ENCODE measurements at regions not wholly inside any gene's neighbourhood (a gene's known extent, or its start where the extent isn't known, plus 50 kb on each side); places are given as distances from the start of the nearest gene placed in this dataset.

DNA sequence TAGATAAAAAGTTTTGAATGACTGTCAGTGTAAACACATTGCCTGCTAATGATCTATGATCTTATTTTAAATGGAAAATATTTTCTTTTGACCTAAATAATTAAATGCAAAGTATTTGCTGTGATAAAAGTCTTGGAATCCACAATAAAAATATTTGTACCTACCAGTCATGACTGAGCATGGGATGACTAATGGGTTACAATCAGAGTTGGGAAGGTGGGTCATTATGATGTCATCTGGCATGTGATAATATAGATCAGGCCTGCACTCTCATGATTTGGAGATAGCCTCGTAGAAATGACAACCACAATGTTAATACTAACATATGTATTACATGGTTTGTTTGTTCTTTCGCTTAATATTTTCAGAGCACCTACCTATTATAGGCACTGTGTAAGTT, 848.8 kb upstream of the KLHL29 start:
- DNase-seq (ENCODE audit: low read depth in 2 of 2) = no peak

DNA sequence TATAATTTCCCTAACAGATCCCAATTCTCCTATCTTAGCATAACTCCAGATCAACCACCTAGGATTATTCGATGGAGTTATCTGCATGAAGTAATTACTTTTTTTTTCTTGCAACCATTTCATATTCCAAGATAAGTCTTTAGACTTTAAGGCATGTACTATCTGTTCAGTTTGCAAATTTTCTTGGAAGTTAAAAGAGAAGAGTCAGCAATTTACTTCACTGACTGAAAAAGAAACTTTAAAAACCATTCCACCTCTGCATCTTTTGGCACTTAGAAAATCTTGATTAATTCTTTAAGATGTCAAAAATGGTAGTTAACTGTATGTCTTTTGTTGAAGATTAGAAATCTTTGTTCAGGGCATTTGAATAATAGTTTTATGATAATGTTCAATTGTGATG, 830.5 kb upstream of the KLHL29 start:
- no peak for DNase-seq (ENCODE audit: low read depth in 2 of 2)

DNA sequence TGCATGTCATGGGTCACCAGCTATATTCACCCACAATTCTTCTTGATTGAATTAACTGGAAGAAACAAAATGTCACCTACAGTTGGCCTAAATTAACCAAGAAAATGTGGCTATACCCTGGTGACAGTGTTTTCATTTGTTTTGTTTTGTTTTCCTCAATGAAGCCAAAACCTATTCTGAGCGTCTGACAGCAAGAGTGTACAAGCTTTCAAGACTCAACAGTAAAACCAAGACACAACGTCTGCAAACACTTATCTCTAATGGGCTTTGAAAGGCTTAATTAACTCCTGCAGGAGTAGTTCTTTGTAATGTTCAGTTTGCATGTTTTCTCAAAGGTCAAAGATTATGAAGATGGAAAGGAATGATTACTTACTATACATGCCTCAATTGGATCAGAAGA, 827.6 kb upstream of the KLHL29 start:
- DNase-seq (ENCODE audit: low read depth in 2 of 2) = no peak

DNA sequence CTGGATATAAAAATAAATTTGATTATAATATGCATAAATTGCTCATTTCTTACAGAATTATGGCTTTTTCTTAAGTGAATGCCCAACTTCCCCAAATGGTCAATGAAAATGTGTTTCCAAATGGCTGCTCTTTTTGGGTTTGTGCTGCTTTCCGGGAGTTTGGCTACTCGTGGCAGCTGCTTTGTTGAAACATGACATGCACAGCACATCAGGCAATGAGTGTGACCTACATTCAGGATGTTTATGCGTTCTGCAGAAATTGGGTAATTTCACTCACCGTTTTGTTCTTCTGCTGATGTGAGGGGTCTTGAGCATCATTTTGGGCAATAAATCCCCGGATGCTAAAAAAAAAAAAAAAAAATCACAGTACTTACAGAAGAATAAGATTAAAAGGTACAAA, 825.0 kb upstream of the KLHL29 start:
- no peak for DNase-seq (ENCODE audit: low read depth in 2 of 2)

DNA sequence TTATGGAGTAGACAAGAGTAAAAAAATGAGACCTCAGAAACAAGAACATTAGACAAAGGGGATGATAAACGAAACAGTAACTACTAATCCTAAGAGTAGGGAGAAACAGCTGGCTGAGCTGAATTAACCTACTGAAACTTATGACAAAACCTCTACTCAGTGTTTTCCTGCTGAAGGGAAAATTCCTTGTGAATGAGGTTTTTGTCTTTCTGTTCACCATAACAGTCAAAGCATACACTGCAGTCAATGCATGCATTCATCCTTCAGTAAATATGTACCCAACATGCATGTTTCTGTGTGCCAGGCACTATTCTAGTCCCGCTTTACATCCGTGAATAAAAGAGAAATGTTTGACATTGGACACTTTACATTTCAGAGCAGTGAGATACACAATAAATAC, 805.6 kb upstream of the KLHL29 start:
- no peak for DNase-seq (ENCODE audit: low read depth in 2 of 2)

DNA sequence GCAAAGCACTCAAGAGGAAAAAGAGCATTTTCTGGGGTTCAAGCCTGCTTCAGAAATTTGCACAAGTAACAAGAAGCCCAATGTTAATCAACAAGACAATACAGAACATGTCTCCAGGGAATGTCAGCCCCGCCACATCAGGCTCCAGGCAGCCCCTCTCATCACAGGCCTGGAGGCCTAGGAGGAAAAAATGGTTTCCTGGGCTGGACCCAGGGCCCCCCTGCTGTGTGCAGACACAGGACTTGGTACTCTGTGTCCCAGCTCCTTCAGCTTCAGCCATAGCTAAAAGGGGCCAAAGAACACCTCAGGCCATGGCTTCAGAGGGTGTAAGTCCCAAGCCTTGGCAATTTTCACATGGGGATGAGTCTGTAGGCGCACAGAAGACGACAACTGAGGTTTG, 802.9 kb upstream of the KLHL29 start:
- DNase-seq (ENCODE audit: low read depth in 2 of 2) = no peak

DNA sequence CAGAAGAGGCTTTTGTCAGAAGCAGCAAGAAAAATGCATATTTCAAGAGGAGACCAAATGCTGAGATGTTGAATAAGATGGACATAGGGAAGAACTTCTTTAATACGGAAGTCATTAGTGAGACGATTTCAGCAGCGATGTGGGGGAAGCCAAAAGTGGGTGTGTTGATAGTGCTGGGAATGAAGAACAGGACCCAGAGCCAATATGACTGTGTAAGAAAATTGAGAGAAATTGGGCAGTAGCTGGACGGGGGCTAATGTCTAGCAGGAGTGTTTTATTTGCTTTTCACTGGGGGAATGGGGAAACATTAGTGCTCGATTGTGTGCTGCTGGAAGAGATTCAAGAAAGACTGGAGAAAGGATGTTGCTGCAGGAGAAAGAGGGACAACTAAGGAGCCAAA, 788.7 kb upstream of the KLHL29 start:
- no peak for DNase-seq (ENCODE audit: low read depth in 2 of 2)

DNA sequence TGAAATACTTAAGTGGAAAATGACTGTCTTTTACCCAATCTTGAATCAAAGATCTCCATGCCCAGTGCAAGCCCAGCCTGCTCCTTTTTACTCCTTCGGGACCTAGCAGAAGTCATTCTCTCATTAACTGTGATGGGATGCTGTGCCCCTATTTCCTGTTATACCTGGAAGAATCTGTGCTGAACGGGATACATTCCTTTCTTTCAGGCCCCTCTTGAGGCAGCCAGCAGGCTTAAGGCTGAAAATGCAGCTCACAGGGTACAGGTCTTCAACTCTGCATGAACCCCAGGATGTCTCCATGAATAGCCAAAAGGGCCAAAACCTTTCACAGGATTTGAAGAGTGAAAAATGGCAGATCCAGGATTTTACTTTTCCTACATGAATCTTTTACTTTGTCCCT, 784.8 kb upstream of the KLHL29 start:
- no peak for DNase-seq (ENCODE audit: low read depth in 2 of 2)

DNA sequence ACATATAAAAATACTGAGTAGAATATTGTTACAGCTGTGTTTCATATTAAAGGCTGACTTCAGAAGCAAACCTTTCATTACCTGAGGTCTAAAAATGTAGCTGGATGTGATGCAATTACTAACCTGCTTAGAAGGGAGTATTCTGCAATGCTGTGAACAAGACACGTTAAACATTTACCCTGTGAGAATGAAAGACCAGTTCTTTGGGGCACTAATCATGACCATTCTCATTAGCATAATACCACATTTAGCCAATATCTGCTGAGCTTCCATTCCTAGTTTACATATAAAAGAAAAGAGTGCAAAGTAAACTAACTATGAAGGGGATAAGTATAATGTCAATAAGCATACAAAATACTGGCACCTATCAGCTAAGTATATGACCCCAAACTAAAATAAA, 784.0 kb upstream of the KLHL29 start:
- no peak for DNase-seq (ENCODE audit: low read depth in 2 of 2)

DNA sequence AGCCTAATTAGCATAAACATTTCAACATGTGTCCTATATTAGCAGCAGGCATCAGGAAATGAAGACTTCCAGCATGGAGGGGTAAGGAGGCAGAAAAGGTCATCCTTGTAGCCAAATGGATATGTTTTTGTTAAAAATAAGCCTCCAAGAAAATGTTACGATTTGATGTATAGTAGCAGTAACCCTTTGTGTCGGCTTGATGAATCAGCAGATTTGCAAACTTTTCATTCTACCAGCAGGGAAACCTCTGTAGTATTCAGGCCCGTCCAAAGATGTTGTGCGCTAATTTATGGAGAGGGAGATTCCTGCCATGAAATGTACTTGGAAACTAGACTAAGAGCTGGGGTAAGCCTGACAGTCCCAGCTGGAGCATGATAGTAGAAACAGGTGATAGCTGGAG, 780.8 kb upstream of the KLHL29 start:
- no peak for DNase-seq (ENCODE audit: low read depth in 2 of 2)

DNA sequence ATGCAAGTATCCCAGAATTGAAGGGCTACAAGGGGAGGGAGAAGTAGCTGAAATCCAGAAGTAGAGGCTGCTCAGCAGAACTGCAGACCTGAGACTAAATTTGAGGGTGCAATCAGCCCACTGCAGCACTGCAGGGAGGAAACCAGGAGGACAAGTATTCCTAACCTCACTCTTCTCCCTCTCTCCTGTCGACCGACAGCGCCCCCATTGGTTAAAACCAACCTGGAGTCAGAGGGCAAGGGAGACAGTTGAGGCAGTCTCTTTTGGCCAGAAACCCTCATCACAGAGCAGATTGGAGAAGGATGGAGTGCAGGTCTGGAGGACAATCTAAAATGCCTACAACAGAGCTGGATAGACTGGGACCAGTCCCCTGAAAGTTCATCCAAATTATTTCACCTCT, 768.9 kb upstream of the KLHL29 start:
- no peak for DNase-seq (ENCODE audit: low read depth in 2 of 2)

DNA sequence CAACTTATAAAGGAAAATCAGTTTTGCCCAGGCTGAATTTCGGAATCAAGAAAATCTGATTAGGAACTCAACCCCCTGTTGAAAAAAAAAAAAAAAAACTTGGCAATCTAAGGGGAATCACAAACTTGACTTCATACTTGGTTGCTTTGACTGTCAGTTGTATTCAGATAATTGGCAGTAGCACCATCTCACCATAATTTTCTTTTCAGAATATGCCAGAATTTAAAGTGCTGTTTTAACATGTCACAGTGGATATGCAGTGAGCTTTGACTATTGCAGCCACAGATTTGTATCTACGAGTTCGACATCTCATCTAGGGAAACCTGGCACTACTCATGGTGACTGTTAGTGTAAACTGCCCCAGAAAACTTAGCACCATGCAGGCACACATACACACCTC, 761.4 kb upstream of the KLHL29 start:
- no peak for DNase-seq (ENCODE audit: low read depth in 2 of 2)

DNA sequence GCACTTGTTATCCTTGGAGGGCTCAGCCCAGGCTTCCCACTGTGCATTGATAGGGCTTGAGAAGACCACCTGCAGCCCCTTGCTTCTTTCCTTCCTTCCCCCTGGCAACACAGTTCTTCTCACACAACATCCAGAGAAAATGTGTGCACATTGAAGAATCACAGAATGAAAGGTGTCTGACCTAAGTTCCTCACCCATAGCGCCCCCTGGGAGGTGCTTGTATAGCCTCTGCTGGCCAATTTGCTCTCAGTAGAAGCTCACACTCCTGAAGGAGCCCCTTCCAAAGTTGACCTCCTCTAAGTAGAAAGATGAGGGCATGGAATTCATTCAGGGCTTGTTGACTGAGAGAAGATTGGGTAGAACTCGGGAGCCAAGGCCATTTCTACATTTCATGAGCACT, 758.4 kb upstream of the KLHL29 start:
- DNase-seq (ENCODE audit: low read depth in 2 of 2) = no peak

DNA sequence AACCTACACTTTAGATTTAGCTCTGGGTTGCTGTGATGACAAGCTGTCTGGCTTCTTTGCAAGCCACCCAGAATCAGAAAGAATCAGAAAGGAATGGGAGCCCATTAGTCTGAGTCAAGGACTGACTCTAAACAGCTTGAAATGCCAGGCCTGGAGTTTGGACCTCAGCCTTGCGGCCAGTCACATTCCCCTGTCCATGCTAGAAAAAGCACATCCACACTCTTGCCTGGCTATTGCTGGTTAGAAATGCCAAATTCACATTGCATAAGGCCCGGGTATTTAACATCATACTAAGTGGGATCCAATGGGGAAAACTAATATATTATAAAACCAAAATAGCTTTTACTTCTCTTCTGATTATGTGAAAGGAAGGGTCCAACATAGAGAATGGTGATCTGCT, 756.8 kb upstream of the KLHL29 start:
- no peak for DNase-seq (ENCODE audit: low read depth in 2 of 2)

DNA sequence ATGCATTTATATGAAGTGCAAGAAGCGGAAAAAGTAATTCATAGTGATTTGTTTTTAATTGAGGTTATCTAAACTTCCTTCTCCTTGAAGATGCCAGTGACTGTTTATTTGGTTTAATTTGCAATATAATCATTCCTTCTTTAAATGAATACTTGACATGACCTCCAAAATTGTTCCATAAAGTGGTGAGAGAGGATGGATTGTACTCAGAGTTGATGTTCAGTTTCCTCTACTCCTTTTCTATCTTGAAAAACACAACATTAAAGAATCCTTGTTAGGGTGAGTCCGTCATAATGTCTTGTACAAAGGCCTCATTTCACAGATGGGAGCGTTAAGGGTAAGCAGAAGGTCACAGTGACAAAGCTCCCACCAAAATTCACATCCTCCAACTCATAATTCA, 756.1 kb upstream of the KLHL29 start:
- DNase-seq (ENCODE audit: low read depth in 2 of 2) = no peak

DNA sequence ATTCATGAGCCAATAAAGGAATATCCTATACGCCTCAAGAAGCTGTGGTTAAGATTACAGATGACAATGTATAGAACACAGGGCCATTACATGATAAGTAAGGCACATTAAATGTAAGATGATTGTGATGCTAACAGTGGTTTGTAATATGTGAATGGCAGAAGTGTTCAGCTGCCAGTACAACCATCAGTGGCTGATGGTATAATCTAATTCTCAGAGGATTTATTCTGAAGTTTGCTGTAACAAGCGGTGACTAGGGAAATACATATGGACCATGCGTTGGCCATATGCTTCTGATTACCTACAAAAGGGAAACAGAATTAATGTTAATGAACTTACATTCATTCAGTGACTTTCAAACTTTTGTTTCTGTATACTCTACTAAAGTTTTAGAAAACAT, 750.8 kb upstream of the KLHL29 start:
- no peak for DNase-seq (ENCODE audit: low read depth in 2 of 2)

DNA sequence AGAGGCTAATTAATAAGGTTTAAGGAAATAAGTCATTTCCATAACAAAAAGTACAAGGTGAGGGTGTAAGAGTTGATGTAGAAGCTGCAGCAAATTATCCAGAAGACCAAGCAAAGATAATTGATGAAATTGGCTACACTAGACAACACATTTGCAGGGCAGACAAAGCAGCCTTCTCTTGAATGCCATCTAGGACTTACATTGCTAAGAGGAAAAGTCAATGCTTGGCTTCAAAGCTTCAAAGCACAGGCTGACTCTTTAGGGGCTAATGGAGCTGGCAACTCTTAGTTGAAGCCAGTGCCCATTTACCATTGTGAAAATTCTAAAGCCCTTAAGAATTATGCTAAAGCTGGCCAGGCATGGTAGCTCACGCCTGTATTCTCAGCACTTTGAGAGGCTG, 728.6 kb upstream of the KLHL29 start:
- no peak for DNase-seq (ENCODE audit: low read depth in 2 of 2)

DNA sequence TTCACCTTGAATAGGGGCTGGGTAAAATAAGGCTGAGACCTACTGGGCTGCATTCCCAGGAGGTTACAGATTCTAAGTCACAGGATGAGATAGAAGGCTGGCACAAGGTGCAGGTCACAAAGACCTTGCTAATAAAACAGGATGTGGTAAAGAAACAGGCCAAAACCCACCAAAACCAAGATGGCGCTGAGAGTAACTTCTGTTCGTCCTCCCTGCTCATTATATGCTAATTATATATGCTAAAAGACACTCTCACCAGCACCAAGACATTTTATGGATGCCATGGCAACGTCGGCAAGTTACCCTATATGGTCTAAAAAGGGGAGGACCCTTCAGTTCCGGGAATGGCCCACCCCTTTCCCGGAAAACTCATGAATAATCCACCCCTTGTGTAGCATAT, 711.5 kb upstream of the KLHL29 start:
- DNase-seq (ENCODE audit: low read depth in 2 of 2) = no peak

DNA sequence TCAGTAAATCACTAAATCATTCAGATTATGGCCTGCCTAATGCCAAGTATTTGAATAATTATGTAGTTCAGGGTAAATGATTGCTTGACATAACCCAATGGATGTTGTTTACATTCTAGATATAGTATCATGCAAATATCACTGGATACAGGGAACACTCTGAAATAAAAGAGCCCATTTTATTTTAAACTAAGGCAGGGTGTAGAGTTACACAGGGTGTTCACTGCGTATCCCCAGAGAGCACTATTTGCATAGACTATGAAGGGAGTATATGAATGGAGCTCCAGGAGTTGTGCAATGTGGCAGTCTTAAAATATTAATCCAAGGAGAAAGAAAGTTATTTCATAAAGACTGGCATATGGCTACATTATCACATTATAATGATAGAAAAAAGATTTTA, 701.1 kb upstream of the KLHL29 start:
- no peak for DNase-seq (ENCODE audit: low read depth in 2 of 2)

DNA sequence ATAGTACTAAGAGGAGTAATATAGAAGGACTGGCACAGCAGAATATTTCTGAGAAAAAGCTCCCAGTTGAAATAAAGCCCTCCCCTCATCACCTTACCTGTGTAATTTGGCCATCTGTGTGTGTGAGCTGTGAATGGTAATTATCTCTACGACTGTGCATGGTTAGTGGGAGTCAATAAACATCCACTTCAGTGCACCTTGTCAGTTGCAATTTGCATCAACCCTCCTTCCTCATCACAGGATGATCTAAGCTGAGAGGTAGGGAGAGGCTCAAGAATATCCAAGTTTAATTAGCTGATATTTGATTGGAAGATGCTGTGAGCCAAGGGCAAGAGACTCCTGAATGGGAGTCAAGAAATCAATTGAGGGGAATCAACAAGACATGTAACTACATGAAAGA, 694.9 kb upstream of the KLHL29 start:
- DNase-seq (ENCODE audit: low read depth in 2 of 2) = no peak

DNA sequence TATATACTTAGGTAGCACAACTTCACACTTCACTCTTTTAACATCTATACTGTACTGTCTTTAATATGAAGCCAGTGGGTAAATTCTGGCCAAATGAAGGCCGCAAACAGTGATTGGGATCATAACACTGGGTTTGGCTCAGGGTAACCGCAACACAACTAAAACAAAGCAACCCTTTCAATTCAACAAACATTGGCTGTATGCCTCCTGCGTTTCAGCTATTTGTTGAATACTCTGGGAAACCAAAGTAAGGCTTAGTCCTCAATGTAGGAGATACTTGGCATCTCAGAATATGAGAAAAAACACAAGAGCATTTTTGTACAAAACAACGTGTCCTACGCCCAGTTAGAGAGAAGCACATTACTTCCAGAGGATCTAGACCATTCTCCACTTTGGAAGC, 693.3 kb upstream of the KLHL29 start:
- DNase-seq (ENCODE audit: low read depth in 2 of 2) = no peak

DNA sequence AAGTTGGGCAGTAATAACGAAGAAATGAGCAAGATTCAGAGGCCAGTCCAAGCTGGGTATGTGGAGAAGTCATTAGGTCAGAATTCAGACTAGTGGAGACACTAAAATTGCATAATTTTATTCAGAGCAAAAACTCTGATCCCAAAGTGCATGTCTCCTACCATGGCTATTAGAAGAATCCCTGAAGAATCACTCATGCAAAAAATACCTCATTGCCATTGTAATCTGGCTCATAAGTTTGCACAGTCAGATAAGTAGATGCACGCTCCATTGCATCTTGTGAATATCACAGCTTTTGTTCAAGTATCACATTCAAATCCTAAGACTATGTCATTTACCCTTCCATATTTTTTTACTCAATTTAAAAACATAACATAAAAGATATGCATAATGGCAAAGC, 692.2 kb upstream of the KLHL29 start:
- DNase-seq (ENCODE audit: low read depth in 2 of 2) = no peak

DNA sequence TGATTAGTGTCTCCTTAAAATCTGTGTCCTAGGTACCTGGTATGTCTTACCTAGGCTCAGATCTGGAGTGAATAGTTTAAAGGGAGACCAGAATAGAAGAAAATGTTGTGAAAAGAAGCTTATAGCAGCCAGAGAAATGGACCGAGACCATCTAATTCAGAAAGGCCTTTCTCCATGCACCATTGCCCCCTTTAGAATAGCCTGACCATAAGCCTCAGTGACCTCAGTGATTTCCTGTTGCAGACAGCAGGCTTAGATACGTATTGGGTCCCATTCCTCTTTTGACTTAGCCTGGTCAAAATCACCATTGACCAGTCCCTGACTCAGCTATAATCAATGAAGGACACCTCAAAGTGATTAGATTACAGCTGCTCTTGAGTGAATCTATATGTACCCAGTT, 690.7 kb upstream of the KLHL29 start:
- DNase-seq (ENCODE audit: low read depth in 2 of 2) = no peak

DNA sequence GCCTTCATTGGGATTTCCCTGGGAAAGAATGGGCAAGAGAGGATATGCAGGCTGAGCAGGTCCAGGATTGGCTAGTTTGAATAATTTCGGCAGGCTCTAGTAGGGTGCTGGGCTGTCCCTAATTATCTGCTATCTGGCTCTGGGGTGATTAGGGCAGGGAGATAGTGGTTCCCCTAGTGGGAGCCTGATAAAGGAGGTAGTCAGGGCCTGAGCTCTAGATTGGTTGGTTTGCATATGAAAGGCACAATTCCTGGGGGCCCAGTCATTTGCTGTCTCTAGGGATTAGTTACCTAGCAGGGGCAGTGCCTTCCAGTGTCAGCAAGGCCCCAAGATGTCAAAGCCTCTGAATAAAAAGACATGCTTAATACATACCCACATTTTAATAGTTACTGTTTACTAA, 690.1 kb upstream of the KLHL29 start:
- DNase-seq (ENCODE audit: low read depth in 2 of 2) = no peak

DNA sequence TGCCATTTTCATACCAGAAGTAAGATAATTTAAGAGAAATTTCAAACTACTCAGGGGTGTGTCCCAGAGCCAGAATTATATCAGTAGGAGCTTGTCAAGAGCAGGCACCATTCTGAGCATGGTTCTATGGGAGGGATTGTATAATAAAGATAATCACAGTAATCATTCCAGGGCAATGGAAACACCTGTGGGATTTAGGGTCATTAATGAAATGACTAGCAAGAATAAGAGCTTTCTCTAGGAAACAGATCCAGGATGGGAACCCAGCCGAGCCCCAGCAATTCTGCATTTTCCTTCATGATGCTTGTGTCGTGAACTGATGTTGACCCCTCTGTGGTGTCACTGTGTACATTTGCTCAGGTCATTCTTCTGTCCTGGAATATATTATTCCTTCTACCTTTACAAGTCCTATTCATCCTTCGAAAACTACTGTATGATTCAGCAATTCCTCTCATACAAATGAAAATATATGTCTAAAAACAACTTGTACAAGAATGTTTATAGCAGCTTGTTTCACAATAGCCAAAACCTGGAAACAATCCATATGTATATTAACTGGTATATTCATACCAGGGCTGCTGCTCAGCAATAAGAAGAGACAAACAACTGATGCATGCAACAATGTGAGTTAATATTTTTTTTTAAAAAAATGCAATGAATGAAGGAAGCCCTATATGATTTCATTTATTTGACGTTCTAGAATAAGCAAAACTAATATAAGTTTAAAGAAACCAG, 687.8 kb upstream of the KLHL29 start:
- no peak for DNase-seq (ENCODE audit: low read depth in 2 of 2)
